GM19043 (cell line): ENCODE measurements at regions not wholly inside any gene's neighbourhood (a gene's known extent, or its start where the extent isn't known, plus 50 kb on each side); places are given as distances from the start of the nearest gene placed in this dataset.
"Not testable (repeated sequence)": the region's sequence is repeated elsewhere in the genome, so short reads cannot be mapped to it uniquely, and the experiment has no call there.

ENCODE experiments used
- ATAC-seq: cut with Tn5 transposase; IDR thresholded peaks from one replicate; pipeline ENCODE4 v1.9.1; 2021; ENCODE audit warnings: low read depth; ENCODE audit not compliant: unreplicated experiment

DNA sequence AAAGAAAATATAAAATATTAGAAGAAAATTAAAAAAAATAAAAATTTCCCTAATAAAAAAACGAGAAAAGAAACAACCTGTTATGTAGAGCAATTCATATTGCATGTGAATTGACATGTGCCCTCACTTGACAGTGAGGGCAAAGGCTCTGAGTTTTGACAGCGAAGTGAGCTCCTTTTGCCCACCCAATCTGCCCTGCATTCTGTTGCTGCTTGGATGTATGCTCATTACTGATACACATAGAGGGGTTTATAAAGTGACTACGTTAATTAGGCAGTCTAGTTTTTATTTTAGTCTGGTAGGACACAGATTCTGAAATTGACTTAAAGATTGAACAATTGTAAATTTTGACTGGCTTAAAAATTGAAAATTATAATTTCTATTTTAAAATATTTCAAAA lies 949.4 kb downstream of the TLE4 start:
- no peak for ATAC-seq

DNA sequence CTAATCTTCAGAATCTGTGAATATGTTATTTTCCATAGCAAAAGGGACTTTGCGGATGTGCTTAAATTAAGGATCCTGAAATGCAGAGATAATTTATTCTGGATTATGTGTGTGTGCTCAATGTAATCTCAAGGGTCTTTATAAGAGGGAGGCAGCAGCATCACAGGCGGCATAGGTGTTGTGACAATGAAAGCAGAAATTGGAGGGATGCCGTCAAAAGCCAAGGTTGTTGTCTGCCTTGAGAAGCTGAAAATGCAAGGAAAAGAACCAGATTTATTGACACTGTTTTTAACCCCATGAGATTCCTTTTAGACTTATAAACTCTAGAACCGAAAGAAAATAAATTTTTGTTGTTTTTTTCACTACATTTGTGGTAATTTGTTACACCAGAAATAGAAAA lies 948.5 kb downstream of the TLE4 start:
- no peak for ATAC-seq

DNA sequence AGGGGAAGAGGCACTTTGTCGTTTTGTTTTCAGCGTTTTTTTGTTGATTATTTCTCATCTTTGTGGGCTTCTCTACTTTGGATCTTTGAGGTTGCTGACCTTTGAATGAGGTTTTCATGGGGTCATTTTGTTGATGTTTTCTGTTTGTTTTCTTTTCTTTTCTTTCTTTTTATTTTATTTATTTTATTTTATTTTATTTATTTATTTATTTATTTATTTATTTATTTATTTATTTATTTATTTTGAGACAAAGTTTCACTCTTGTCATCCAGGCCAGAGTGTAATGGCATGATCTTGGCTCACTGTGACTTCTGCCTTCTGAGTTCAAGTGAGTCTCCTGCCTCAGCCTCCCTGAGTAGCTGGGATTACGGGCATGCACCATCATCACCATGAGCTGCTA lies 946.7 kb downstream of the TLE4 start:
- ATAC-seq = no peak

DNA sequence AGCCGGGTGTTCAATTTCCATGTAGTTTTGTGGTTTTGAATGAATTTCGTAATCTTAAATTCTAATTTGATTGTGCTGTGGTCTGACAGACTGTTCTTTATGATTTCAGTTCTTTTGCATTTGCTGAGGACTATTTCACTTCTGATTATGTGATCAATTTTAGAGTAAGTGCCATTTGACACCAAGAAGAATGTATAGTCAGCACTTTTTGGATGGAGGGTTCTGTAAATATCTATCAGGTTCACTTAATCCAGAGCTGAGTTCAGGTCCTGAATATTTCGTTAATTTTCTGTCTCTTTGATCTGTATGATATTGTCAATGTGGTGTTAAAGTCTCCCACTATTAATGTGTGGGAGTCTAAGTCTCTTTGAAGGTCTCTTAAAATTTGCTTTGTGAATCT lies 944.9 kb downstream of the TLE4 start:
- ATAC-seq = no peak

DNA sequence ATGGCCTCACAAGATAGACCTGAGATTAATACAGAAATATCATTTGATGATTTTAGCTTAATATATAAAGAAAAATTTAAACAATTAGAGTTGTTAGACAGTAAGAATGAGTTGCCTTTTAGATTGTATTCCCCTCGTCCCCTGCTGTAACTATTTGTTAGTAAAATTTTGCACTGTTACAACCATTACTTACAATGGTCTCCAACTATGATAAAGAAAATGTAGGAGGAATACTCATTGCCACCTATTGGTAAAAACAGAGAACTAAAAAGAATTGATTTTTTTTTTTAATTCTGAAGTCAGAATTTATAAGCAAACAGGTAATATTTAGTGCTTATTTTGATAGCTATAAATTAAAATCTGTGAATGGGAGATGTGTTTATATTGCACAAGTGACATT lies 937.6 kb downstream of the TLE4 start:
- ATAC-seq = no peak

DNA sequence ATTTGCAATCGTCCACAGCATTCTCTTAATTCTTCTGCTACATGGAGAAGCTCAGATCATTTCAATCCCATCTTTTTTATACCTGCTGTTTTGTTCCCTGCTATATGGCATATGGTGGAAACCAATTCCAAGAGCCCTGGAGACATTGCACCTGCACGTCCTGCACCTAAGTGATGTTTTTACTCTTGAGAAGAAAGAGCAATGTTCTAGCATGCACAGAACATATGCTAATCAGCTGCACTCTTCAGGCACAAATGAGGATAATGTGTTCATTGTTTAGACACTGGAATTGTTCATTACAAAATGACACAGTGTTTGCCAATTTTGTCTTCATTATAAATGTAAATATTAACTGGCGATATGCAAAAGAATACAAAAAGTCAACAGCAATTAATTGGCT lies 935.8 kb downstream of the TLE4 start:
- no peak for ATAC-seq

DNA sequence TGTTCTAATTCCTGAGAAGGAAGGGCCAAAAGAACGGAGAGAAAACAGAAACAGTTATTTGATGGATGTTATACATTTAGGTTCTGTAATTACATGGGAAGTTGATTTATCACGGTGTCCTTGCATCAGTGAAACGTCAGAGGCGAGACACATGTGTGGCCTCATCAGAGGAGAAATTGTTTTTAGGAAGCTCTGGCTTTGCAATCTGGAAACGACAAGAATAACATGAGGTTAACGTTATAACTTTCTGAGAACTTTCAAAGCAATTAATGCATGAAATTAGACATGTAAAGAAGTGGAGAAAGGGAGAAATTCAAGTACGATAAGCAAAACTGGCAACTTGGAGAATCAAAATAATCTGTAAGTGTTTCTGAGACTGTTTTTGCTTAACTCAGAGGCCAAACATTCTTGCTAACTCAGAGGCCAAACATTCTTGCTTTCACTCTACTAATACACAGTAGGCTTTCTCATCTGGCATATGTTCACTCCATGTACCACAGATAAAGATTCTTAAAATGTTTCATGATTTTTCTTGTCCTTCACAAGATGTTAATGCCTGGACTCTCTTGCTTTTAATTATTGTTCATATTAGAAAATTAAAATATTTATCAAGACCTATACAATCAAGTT lies 933.0 kb downstream of the TLE4 start:
- no peak for ATAC-seq

DNA sequence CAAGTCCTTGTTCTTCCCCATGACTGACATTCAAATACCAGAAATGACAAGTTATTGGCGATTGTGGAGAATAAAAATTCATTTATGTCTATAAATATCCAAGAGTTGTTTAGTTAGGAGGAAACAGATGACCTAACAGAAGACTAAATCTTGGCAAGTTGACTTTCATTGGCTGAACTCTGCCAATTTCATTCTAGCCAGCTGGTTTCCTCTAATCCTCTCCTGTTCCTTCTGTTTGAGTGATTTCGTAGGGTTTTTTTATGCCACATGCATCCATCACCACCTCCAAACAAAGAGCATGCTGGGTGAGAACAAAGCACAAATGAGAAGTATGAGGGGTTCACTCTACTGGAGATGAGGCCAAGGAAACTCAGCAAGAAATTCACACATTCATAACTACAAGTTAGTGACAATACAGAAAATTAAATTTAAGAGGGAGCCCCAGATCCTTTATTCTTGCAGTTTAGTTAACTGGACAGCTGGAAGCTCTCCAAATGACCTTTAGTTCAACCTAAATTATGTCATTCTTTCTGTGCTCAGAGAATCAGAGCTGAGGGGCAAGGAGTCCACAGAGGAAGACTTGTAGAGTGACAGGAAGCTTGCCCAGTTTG lies 932.0 kb downstream of the TLE4 start:
- no peak for ATAC-seq

DNA sequence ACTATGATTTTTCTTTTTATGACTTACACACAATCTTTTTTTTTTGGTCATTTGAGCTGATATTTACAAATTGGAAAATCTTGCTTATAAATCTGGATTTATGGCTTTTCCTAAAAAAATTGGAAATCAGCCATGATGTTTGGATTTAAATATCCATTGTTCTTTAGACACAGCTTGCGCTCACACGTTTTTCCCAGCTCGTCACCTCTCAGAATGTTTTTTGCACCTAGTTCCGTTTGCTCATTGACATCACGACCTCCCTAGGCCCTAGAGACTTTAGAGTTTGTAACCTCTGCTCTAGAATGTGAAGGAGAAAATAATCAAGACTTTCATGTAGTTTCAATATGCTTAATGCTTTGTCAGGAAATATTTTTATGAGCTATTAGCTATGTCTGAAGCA lies 930.5 kb downstream of the TLE4 start:
- ATAC-seq = no peak

DNA sequence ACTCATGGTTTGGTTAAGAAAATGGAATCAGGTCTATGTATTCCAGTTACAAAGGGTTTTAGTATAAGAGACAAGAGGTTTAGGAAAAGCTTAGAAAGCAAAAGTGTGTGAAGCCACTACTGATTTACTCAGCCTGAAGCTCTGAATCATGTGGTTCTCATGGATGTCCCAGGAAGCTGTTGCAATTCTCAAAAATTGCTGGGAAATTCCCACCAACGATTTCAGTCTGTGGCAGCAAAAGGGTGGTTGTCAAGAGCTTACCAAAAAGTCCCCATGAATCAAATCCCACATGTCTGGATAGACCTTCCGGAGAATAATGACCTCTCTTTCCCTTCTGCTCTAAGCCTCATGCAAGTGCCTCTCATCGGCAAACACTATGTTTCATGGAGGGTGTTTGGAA lies 929.9 kb downstream of the TLE4 start:
- no peak for ATAC-seq

DNA sequence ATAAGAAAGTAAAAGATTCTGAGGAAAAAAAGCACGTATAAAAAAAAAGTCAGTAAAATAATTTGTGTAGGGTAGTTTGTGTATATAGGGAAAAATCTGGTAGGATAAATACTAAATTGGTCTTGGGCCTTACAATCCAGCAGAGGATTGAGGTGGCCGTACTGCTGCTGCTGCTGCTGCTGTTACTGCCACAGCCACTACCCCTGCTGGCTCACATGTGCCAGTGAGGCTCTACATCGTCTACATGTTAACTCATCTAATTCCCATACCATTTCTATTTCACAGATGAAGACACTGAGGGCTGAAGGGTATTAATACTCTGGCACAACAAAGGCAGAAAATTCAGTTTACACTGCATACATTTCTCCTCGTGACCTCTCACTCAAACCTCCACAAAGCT lies 928.5 kb downstream of the TLE4 start:
- ATAC-seq = no peak

DNA sequence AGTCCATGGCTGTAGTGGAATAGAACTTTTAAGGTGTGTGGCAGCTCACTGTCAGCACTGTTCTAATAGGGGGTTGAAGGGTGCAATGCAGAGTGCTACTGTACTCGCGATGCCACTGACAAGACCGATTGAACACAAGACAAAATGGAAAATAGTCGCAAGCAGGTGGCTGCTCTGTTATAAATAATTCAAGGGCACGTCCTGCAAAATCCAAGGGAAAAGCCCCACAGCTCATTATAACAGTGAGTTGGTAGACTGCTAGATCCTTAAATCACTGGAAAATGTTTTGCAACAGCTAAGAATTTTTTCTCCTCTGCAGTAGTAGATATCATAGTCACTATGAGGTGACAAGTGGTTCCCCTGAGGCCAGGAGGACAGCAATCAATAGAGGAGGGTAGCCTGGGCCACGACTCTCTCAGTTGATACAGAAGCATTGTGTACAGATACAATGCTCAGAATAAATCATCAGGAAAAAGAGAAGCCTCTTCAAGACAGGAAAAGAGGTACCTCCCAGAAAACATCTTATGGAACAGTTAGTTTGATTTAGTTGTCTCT lies 926.3 kb downstream of the TLE4 start:
- no peak for ATAC-seq

DNA sequence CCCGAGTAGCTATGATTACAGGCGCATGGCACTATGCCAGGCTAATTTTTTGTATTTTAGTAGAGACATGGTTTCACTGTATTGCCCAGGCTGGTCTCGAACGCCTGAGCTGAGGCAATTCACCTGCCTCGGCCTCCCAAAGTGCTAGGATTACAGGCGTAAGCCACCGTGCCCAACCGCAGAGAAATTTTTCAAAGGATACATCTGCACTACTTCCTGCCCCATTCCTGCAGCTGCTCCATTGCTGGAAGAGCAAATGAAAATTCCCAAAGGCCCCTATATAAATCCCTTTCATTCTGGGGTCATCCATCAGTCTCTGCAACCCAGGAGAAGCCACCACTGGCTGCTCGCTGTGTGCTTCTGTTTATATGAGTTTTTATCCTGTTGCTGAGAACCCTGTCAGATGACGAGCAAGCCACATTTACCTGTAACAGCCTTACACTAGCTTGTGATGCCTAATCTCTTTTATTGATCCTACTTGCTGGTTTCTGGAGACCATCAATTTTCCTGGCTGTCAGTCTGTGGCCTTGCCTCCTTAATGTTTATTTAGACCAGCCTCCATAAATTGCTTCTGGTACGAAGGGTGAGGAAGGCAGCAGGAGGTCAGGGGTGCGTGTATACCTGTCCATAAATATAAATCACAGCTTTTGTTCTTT lies 925.3 kb downstream of the TLE4 start:
- no peak for ATAC-seq

DNA sequence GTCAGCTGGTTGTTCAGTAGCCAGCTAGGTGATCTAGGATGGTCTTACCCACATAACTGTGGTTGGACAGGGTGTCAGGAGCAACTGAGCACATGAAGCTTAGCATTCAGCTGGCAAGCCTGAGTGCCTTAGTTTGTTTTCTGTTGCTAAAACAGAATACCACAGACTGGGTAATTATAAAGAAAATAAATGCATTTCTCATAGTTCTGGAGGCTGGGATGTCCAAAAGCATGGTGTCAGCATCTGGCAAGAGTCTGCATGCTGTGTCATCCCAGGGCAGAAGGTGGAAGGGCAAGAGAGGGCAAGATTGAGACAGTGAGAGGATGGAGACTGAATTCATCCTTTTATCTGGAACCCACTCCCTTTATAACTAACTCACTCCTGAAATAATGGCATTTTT lies 921.5 kb downstream of the TLE4 start:
- no peak for ATAC-seq

DNA sequence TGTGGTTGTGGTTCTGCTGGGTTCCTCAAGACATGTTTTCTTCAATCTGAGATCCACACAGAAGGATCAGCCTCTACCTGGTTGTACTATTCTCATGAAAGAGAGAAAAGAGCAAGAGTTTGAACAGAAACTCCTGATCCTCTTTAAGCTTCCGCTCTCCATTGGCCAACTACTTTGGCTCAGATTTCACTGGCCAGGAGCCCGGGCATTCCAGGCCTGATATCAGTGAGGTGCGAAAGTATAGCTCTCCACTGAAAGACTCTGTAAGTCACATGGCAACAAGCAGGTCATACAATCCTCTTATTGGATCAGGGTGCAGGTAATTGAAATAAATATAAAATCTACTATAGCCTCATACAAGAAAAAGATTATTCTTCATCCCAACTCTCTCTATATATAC lies 920.5 kb downstream of the TLE4 start:
- ATAC-seq = no peak

DNA sequence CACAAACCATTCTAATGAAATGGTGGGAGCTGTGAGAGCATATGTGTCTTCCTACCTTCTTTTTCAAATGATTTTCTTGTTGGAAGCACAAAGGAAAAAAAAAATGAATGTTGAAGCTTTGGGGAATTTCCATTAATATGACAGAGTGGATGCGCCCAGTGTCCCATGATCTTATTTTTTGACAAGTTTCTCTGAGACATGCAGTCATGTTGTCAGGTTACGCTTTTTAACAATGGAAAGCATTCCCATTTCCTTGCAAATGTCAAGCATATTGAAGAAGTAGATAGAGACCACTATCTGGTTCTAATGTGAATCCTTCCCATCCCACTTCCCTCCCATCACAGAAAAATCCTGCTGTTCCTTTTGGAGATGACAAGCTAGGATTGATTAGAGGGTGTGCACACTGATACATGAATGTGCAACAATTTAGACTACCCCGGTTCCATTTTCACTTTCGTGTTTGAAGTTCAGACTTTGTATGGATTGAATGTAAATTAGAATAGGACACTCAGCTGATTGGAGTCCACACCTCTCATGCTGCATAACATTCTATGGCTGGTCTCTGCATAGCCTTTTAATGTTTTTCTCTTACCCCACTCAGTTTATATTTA lies 919.4 kb downstream of the TLE4 start:
- no peak for ATAC-seq

DNA sequence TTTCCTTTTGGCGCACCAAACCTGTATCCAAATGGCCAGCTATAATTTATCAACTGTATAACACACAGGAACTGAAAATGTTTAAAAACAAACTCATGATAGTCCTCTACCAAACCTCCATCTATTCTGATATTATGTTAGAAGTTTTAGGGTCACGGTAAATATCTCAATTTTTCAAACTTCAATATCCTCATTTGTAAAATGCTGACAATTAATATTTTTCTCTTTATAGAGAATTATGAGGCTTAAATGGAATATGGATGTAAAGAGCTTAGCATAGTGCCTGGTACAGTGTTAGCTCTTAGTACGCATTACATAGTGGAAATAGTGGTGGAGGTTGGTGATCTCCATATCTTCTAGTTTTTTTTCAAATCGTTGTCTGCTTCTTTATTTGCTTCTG lies 917.6 kb downstream of the TLE4 start:
- no peak for ATAC-seq

DNA sequence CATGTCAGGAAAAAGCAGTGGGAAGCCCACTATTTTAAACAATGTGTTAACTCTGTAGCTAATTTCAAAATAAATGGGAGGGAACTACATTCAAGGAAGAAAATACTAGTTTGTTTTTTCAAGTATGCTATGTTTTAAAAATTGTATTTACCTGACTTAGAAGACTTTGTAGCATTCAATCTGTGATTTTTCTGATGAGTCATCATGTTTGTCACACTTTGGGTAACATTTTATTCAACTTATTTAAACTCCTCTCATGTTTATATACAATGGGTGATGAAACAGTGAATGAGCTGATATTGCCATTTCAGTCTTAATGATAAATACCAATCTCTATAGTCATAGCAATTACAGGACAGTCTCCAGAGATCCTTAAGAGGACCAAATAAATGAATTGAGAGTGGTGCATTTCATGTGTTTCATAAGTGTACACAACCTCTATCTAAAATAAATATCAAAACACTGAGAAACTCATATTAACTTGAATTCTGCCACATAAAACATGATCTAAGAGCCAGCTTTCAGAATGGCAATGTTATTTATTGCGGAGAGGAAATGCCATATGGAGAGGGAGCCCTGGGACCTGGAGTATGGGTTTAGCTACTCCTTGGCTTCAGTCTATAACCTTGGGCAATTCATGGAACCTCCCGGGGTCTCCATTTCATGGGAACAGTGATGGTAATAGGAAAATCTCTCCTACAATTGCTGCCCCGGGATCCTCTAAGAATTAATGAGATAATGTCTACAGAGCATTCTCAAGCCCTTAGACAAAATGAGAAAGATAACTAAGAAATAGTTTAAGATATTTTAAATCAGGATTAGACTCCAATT lies 913.9 kb downstream of the TLE4 start:
- no peak for ATAC-seq

DNA sequence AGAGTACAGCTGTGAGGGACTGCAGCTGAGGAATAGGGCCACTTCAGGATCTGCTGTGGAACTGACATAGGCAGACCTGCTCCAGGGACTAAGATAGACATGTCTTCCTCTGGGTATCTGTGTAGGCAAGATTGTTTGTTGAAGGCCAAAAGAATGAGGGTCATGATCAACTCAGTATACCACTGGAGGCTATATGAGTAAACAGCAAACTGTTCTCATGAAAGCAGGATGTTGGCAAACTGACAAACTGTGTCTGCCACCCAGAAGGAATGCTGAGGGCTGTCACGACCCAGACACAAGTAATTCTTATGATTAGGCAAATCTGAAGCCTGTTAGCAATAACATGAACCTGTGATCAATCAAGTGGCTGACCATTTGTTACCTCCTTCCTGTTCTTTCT lies 910.5 kb downstream of the TLE4 start:
- not testable (repeated sequence) for ATAC-seq

DNA sequence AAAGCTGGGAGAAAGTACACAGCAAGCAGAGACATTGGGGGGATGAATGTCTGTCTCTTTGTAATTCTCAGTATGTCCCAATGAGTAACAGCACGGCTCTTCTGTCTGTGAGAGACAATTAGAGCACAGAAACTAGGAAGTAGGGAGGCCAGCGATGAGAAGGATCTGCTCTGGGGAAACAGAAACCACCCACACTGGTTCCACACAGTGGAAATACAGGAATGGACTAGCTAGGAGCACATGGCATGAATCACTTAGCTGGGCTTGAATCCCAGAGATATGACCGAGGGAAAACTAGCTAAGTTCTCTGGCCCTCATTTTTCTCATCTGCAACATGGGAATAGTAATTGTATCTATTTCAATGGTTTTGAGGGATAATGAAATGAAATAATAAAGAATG lies 895.9 kb downstream of the TLE4 start:
- ATAC-seq = no peak

DNA sequence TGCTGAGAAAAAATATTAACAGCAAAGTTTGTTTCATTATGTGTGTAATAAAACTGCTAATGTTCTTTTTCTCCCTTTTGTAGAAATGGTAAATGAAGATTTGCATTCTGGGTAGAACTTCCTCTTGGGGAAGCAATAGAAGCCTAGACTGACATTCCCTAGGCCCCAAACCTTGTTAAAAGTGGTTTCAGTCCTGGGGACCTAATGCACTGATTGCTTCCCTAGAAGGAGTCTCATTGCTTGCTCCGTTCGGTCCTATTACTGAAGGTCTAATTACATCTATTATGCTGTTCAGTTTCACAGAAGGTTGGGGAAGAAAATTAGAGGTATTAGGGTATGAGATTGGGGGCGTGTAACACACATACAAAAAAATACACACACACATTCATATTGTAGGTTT lies 893.8 kb downstream of the TLE4 start:
- no peak for ATAC-seq
